WI38 (cell line): ENCODE measurements at regions not wholly inside any gene's neighbourhood (a gene's known extent, or its start where the extent isn't known, plus 50 kb on each side); places are given as distances from the start of the nearest gene placed in this dataset.

Source experiments
- H3K4me3 ChIP-seq: 2 replicates; pipeline ENCODE4 v1.5.1; 2011; ENCODE audit warnings: low read depth, mild to moderate bottlenecking, control low read depth, low read length
- TF ChIP-seq, protein P1 (sequence below): IDR thresholded peaks from 2 replicates; pipeline ENCODE4 v1.5.1; 2012; ENCODE audit warnings: low read depth, mild to moderate bottlenecking, control low read depth, low read length

DNA sequence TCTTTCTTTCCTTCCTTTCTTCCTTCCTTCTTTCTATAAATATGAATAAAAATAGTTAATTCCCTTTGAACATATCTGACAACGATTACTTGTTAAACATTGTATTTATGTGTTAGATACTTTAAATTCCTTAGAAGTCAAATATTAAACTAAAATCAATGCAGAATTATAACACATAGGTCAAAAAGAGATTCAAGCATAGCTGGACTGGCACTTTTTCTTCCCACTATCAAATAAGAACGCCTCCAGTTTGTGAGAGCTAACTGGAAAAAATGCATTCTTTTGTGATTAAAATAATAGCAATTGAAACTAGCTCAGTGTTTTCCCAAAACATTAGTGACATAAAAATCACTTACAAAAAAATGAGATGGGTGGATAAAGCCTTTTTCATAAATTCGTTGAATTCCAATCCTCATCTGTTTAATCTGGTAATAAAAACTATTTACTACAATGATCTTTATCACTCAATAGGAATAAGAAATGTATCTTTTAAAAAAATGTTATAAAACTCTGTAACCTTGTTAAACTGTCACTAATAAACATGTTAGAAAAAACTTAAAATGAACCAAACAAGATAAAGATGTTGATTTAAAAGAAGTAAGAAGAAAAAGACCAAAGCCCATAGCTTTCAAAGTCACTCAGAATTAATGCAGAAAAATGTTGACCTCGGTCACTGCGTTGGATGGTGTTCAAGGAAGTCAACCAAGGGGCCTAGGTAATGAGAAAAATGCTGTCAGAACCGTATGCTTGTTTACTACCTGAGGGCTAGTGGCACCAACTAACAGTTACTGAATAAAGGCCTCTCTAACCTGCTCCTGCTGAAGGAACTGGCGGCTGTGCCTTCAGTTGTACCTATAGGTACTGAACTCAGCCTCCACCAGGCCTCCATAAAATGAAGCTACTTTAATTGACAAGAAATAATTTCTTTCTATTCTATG, 1039.5 kb upstream of the SLC10A2 start:
- TF ChIP-seq, protein P1, sequence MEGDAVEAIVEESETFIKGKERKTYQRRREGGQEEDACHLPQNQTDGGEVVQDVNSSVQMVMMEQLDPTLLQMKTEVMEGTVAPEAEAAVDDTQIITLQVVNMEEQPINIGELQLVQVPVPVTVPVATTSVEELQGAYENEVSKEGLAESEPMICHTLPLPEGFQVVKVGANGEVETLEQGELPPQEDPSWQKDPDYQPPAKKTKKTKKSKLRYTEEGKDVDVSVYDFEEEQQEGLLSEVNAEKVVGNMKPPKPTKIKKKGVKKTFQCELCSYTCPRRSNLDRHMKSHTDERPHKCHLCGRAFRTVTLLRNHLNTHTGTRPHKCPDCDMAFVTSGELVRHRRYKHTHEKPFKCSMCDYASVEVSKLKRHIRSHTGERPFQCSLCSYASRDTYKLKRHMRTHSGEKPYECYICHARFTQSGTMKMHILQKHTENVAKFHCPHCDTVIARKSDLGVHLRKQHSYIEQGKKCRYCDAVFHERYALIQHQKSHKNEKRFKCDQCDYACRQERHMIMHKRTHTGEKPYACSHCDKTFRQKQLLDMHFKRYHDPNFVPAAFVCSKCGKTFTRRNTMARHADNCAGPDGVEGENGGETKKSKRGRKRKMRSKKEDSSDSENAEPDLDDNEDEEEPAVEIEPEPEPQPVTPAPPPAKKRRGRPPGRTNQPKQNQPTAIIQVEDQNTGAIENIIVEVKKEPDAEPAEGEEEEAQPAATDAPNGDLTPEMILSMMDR: no peak
- no peak overlapping the region for H3K4me3 ChIP-seq

DNA sequence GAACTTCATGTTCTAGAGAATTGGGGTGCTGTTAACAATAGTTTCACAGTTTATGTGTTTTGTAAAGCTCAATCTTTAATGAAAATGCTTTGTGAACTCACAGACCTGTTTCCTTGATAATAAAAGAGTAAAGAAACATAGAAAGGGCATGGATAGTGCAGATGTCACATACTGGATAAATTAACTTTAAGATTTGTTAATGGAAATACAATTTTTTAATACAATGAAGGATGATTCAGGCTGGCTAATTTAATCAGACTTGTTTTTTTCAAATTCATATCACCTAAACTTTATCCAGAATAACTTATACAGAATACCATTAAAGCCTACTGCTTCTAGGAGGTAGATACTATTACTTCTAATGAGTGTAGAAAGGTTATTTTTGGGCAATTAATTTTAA, 1033.5 kb upstream of the SLC10A2 start:
- H3K4me3 ChIP-seq: no peak overlapping the region
- TF ChIP-seq, protein P1: no peak

DNA sequence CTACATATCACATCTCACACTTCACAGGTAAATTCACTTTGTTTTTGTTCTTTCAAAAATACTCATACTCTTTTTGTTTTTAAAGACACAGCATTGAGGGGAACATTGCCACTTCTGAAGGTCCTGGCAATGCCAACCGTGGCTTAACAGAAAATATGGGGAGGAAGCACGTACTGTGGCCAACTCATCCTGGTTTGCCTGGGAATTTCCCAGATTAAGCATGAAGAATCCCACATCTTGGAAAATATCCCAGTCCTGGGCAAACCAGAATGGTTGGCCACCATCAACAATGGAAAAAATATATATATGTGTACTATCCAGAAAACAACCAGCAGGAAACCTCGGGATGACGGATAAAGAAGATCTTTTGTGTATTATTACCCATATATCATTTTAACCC, 1032.2 kb upstream of the SLC10A2 start:
- H3K4me3 ChIP-seq: no peak overlapping the region
- TF ChIP-seq, protein P1: no peak

DNA sequence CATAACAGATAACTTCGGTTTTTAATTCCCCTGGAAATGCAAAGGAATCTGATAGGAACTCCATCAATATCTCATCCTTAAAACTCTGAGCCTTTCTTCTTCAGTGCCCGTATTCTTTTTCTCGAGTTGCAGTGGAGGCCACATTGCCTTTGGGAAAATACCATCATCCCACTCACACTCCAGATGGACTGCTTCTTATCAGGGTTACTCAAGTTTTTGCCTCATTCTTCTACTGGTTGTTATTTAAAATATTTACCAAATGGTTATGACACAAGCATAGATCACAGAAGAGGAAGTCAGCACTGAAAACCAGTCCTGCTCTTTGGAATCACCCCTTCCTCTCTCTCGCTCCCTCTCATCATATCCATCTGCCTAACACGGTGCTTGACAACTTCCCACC, 1020.5 kb upstream of the SLC10A2 start:
- TF ChIP-seq, protein P1: no peak
- no peak overlapping the region for H3K4me3 ChIP-seq

DNA sequence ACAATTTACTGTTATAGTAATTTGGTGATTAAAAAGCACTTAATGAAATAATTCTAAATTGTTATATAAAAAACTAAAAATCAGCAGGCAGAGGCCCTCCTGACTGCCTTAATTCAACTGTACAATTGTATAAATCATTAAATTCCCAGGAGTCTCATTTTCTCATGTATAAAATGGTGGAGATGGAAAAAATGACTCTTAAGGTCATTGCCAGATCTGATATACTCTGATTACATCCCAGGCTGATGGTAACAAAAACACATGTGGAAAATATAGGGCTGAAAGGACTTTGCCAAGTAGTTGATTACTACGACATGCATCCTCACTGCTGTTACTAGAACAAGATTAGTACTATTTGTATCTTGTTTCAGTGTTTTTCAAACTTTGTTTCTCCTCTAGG, 1020.0 kb upstream of the SLC10A2 start:
- TF ChIP-seq, protein P1: no peak
- no peak overlapping the region for H3K4me3 ChIP-seq

DNA sequence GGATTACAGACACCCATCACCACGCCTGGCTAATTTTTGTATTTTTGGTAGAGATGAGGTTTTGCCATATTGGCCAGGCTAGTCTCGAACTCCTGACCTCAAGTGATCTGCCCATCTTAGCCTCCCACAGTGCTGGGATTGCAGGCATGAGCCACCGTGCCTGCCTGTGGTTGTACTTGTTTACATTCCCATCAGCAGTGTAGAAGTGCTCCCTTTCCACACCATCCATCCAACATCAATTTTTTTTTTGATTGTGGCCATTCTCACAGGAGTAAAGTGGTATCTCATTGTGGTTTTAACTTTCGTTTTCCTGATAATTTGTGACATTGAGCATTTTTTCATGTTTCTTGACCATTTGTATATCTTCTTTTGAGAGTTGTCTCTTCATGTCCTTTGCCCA, 1019.4 kb upstream of the SLC10A2 start:
- TF ChIP-seq, protein P1: no peak
- no peak overlapping the region for H3K4me3 ChIP-seq

DNA sequence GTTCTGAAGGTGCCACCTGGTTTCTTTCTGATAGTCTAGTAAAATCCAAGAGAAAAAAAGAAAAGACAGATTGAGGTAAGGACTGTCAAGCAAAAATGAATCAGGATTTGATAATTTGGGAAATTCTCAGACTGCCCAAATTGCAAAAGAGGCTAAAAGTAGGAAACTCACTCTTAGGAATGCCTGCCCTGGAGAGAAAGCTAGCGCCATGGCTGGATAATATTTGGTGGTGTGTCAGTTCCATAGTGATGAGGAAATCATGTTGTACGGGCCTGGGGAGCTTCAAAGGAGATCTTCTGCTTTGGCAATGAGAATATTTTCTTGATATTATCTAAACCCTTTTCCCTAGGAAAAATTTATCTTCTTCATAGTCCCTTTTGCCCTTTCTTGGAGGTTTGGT, 1008.1 kb upstream of the SLC10A2 start:
- TF ChIP-seq, protein P1: no peak
- no peak overlapping the region for H3K4me3 ChIP-seq
